Caco-2 (cell line): ENCODE measurements at regions not wholly inside any gene's neighbourhood (a gene's known extent, or its start where the extent isn't known, plus 50 kb on each side); places are given as distances from the start of the nearest gene placed in this dataset.
"Not testable (repeated sequence)": the region's sequence is repeated elsewhere in the genome, so short reads cannot be mapped to it uniquely, and the experiment has no call there.

Experiments used
- BruUV-seq: library from RNA; stranded (reverse); fragments of 400-500 nt; replicated peaks from 2 replicates; lab custom pipeline; 2021; lab: Mats Ljungman, UMichigan
- CTCF ChIA-PET: fragments of 300-600 bp; sonication (Branson Sonifier 250); formaldehyde crosslinking; loops from one replicate; lab custom pipeline; 2022; ENCODE audit warnings: antibody characterized with exemption; lab: Charles Lee
- POLR2A ChIA-PET: fragments of 300-600 bp; sonication (Branson Sonifier 250); formaldehyde crosslinking; loops from one replicate; lab custom pipeline; 2022; ENCODE audit warnings: antibody characterized with exemption; lab: Charles Lee
- DNase-seq, 2 experiments: peaks; one replicate each; pipeline versions ENCODE4 v3.0.0 to v3.0.0-alpha.2; 2020 to 2022
- H3K27me3 ChIP-seq: replicated peaks from 2 replicates; pipeline ENCODE4 v1.6.0; 2011; ENCODE audit warnings: low read length; ENCODE audit not compliant: control insufficient read depth, insufficient read depth
- H3K36me3 ChIP-seq: 2 replicates; pipeline ENCODE4 v1.5.1; 2011; ENCODE audit warnings: low read length; ENCODE audit not compliant: control insufficient read depth, insufficient read depth
- H3K4me1 ChIP-seq: fragments of 250-450 bp; sonication (Bioruptor Pico); 2 replicates; pipeline ENCODE4 v1.5.1; 2020; ENCODE audit warnings: mild to moderate bottlenecking
- H3K4me3 ChIP-seq: 2 replicates; pipeline ENCODE4 v1.5.1; 2011; ENCODE audit warnings: low read depth, mild to moderate bottlenecking, control low read depth, low read length
- H3K9me3 ChIP-seq: fragments of 250-450 bp; sonication (Bioruptor Pico); 2 replicates; pipeline ENCODE4 v1.5.1; 2020; ENCODE audit warnings: mild to moderate bottlenecking, moderate library complexity
- H3K27ac Mint-ChIP-seq: one replicate; pipeline ENCODE4 v1.8.0; 2022; ENCODE audit warnings: mixed read lengths; ENCODE audit not compliant: unreplicated experiment
- H3K27me3 Mint-ChIP-seq: one replicate; pipeline ENCODE4 v1.8.0; 2022; ENCODE audit warnings: mixed read lengths; ENCODE audit not compliant: insufficient read depth, unreplicated experiment
- H3K36me3 Mint-ChIP-seq: one replicate; pipeline ENCODE4 v1.8.0; 2022; ENCODE audit warnings: mild to moderate bottlenecking, mixed read lengths; ENCODE audit not compliant: insufficient read depth, unreplicated experiment
- H3K4me1 Mint-ChIP-seq: one replicate; pipeline ENCODE4 v1.8.0; 2022; ENCODE audit warnings: low read depth, mixed read lengths; ENCODE audit not compliant: unreplicated experiment
- H3K4me3 Mint-ChIP-seq: one replicate; pipeline ENCODE4 v1.8.0; 2022; ENCODE audit warnings: mild to moderate bottlenecking, moderate library complexity, mixed read lengths; ENCODE audit not compliant: unreplicated experiment
- H3K9me3 Mint-ChIP-seq: one replicate; pipeline ENCODE4 v1.8.0; 2022; ENCODE audit warnings: mixed read lengths; ENCODE audit not compliant: unreplicated experiment
- CTCF ChIP-seq, 2 experiments: fragments of 200-600 bp in 1 of 2; IDR thresholded peaks; 1 replicate in 1 of 2; 2 replicates in 1 of 2; pipeline versions ENCODE4 v1.5.1 to v1.8.0; 2011 to 2022; ENCODE audit warnings: antibody characterized with exemption in 1 of 2, control low read depth in 1 of 2, inconsistent platforms in 1 of 2, low read depth in 1 of 2, low read length in 1 of 2, mild to moderate bottlenecking in 1 of 2, moderate library complexity in 1 of 2; ENCODE audit not compliant: insufficient read depth in 1 of 2, severe bottlenecking in 1 of 2, unreplicated experiment in 1 of 2
- intact Hi-C: fragments of 100-400 bp; cut with micrococcal nuclease; formaldehyde crosslinking; loops from one replicate; pipeline ENCODE4 v1.10.0; 2022; ENCODE audit not compliant: unreplicated experiment

- Histone ChIP-seq H3K9me3 (no peaks in the 10 kb centered on the region), H3K4me3 (no peak overlapping the region), H3K4me1 (no peaks in the 10 kb centered on the region; the same call in 1 of the 2 replicates), H3K36me3 (no peaks in the 10 kb centered on the region), H3K27me3 (no peaks in the 10 kb centered on the region)
- intact Hi-C loops: no loop called here
- H3K4me3 Mint-ChIP-seq: no peak overlapping the region
- DNase-seq: no peak
- CTCF ChIA-PET: no interaction called here
- peaks cover 4% of the 10 kb centered on the region for H3K27me3 Mint-ChIP-seq
- H3K9me3 Mint-ChIP-seq: no peaks in the 10 kb centered on the region
- BruUV-seq: no TSS peak
- POLR2A ChIA-PET: no interaction called here
- H3K36me3 Mint-ChIP-seq: no peaks in the 10 kb centered on the region
- TF ChIP-seq CTCF (IDR thresholded peaks at IDR 0.05; ENCODE audit: insufficient read depth in 1 of 2, low read depth in 1 of 2, low read length in 1 of 2, severe bottlenecking in 1 of 2, unreplicated experiment in 1 of 2): no peak
- peaks cover 6% of the 10 kb centered on the region for H3K4me1 Mint-ChIP-seq
- no peak overlapping the region for H3K27ac Mint-ChIP-seq
Measured at GRCh38 chr4:123676071-123676889, 279.7 kb downstream of the SPRY1 start.

- H3K27me3 Mint-ChIP-seq: peaks cover 4% of the 10 kb centered on the region
- no peak overlapping the region for H3K4me3 ChIP-seq
- no peak for DNase-seq
- no peaks in the 10 kb centered on the region for H3K9me3 ChIP-seq
- intact Hi-C loops: no loop called here
- no peak overlapping the region for H3K4me3 Mint-ChIP-seq
- no peak overlapping the region for H3K27ac Mint-ChIP-seq
- CTCF ChIA-PET: no interaction called here
- BruUV-seq: no TSS peak
- POLR2A ChIA-PET: no interaction called here
- no peaks in the 10 kb centered on the region for H3K9me3 Mint-ChIP-seq
- H3K4me1 ChIP-seq: no peaks in the 10 kb centered on the region; the same call in 1 of the 2 replicates
- peaks cover 6% of the 10 kb centered on the region for H3K4me1 Mint-ChIP-seq
- H3K36me3 Mint-ChIP-seq: no peaks in the 10 kb centered on the region
- TF ChIP-seq CTCF (IDR thresholded peaks at IDR 0.05; ENCODE audit: insufficient read depth in 1 of 2, low read depth in 1 of 2, low read length in 1 of 2, severe bottlenecking in 1 of 2, unreplicated experiment in 1 of 2): no peak
- no peaks in the 10 kb centered on the region for H3K36me3 ChIP-seq
- no peaks in the 10 kb centered on the region for H3K27me3 ChIP-seq
Measured at GRCh38 chr4:123676890-123677229, 280.3 kb downstream of the SPRY1 start.

GRCh38 chr4:123682931-123683330 lies 286.3 kb downstream of the SPRY1 start:
- H3K27me3 Mint-ChIP-seq: peaks cover 4% of the 10 kb centered on the region
- H3K36me3 Mint-ChIP-seq: peaks cover 6% of the 10 kb centered on the region
- H3K9me3 Mint-ChIP-seq: peaks cover 10% of the 10 kb centered on the region
- no peaks in the 10 kb centered on the region for H3K27me3 ChIP-seq
- no peak overlapping the region for H3K4me3 Mint-ChIP-seq
- H3K4me1 Mint-ChIP-seq: no peaks in the 10 kb centered on the region
- H3K4me3 ChIP-seq: no peak overlapping the region
- ChIA-PET POLR2A (no interaction called here), CTCF (no interaction called here)
- BruUV-seq: no TSS peak
- no peaks in the 10 kb centered on the region for H3K36me3 ChIP-seq
- intact Hi-C loops: no loop called here
- no peaks in the 10 kb centered on the region for H3K4me1 ChIP-seq
- DNase-seq: no peak
- no peak overlapping the region for H3K27ac Mint-ChIP-seq
- no peak for TF ChIP-seq CTCF (IDR thresholded peaks at IDR 0.05; ENCODE audit: insufficient read depth in 1 of 2, low read depth in 1 of 2, low read length in 1 of 2, severe bottlenecking in 1 of 2, unreplicated experiment in 1 of 2)
- no peaks in the 10 kb centered on the region for H3K9me3 ChIP-seq

- H3K36me3 Mint-ChIP-seq, H3K9me3 ChIP-seq, intact Hi-C loops, POLR2A ChIA-PET, H3K4me1 ChIP-seq, H3K4me3 ChIP-seq, CTCF ChIA-PET, BruUV-seq, H3K4me1 Mint-ChIP-seq, H3K27ac Mint-ChIP-seq, H3K4me3 Mint-ChIP-seq, H3K36me3 ChIP-seq, H3K27me3 Mint-ChIP-seq, H3K27me3 ChIP-seq, DNase-seq: not testable (repeated sequence)
- H3K9me3 Mint-ChIP-seq: peaks cover 15% of the 10 kb centered on the region
Measured at GRCh38 chr4:123684937-123685336, 288.3 kb downstream of the SPRY1 start.

- DNase-seq, H3K4me3 Mint-ChIP-seq, CTCF ChIA-PET: not testable (repeated sequence)
Measured at GRCh38 chr4:123695531-123695930, 298.9 kb downstream of the SPRY1 start.

More at GRCh38 chr4:123695531-123695930, 298.9 kb downstream of the SPRY1 start:
- BruUV-seq, intact Hi-C loops, H3K4me1 Mint-ChIP-seq, H3K27me3 ChIP-seq, H3K9me3 ChIP-seq, H3K36me3 ChIP-seq, H3K36me3 Mint-ChIP-seq, H3K27ac Mint-ChIP-seq, H3K27me3 Mint-ChIP-seq, H3K4me1 ChIP-seq, H3K4me3 ChIP-seq: not testable (repeated sequence)
- POLR2A ChIA-PET: interaction anchor here (0.8 kb wide), 1 partner anchor 14 kb away, joined by 3 read pairs; no protein-coding TSS in a partner anchor
- H3K9me3 Mint-ChIP-seq: peaks cover 10% of the 10 kb centered on the region
